ACHN (cell line): ENCODE measurements at regions not wholly inside any gene's neighbourhood (a gene's known extent, or its start where the extent isn't known, plus 50 kb on each side); places are given as distances from the start of the nearest gene placed in this dataset.
"Not testable (repeated sequence)": the region's sequence is repeated elsewhere in the genome, so short reads cannot be mapped to it uniquely, and the experiment has no call there.

ENCODE experiments used
- DNase-seq: peaks from one replicate; pipeline ENCODE4 v3.0.0-alpha.2; 2015
- in situ Hi-C: cut with HindIII; loops from 2 replicates; pipeline ENCODE4 v1.10.0; 2017; ENCODE audit warnings: low sequenced_read_pairs, low pct_ligation_motif_present, low pct_unique_long_range_greater_than_20kb

- in situ Hi-C loops, DNase-seq: not testable (repeated sequence)
Observed at GRCh38 chr7:109467729-109468128, 898.1 kb downstream of the DNAJB9 start.

- in situ Hi-C loops = no loop called here
- DNase-seq = no peak
Observed at GRCh38 chr7:109473172-109473571, 903.5 kb downstream of the DNAJB9 start.

- no peak for DNase-seq
- in situ Hi-C loops = no loop called here
Observed at GRCh38 chr7:109476409-109476808, 906.7 kb downstream of the DNAJB9 start.

GRCh38 chr7:109479388-109479787 lies 909.7 kb downstream of the DNAJB9 start:
- DNase-seq = peak; percentile 54
- in situ Hi-C loops = no loop called here

GRCh38 chr7:109490607-109491006 lies 920.9 kb downstream of the DNAJB9 start:
- DNase-seq, in situ Hi-C loops: not testable (repeated sequence)

- DNase-seq = no peak
- in situ Hi-C loops = no loop called here
Observed at GRCh38 chr7:109497053-109497452, 927.4 kb downstream of the DNAJB9 start.

GRCh38 chr7:109498131-109498530 lies 928.5 kb downstream of the DNAJB9 start:
- no peak for DNase-seq
- in situ Hi-C loops = no loop called here

- in situ Hi-C loops = no loop called here
- DNase-seq = no peak
Observed at GRCh38 chr7:109503421-109503820, 933.7 kb downstream of the DNAJB9 start.

GRCh38 chr7:109522585-109522984 lies 952.9 kb downstream of the DNAJB9 start:
- DNase-seq = no peak
- in situ Hi-C loops = no loop called here

- in situ Hi-C loops = no loop called here
- DNase-seq = no peak
Observed at GRCh38 chr7:109527833-109528232, 958.2 kb downstream of the DNAJB9 start.

- in situ Hi-C loops = no loop called here
- DNase-seq = no peak
Observed at GRCh38 chr7:109529712-109530111, 960.0 kb downstream of the DNAJB9 start.

GRCh38 chr7:109532262-109532992 lies 962.8 kb downstream of the DNAJB9 start:
- DNase-seq = no peak
- in situ Hi-C loops = no loop called here

GRCh38 chr7:109545686-109546085 lies 976.0 kb downstream of the DNAJB9 start:
- in situ Hi-C loops = no loop called here

GRCh38 chr7:109549471-109550193 lies 980.0 kb downstream of the DNAJB9 start:
- in situ Hi-C loops = no loop called here
- DNase-seq = no peak

More at GRCh38 chr7:109545686-109546085, 976.0 kb downstream of the DNAJB9 start:
- DNase-seq = no peak

GRCh38 chr7:109552017-109552416 lies 982.3 kb downstream of the DNAJB9 start:
- in situ Hi-C loops = no loop called here
- no peak for DNase-seq

- in situ Hi-C loops = no loop called here
- DNase-seq = no peak
Observed at GRCh38 chr7:109577265-109577664, 1007.6 kb downstream of the DNAJB9 start.

- in situ Hi-C loops = no loop called here
- DNase-seq = no peak
Observed at GRCh38 chr7:109579901-109580300, 1010.2 kb downstream of the DNAJB9 start.

GRCh38 chr7:109582211-109582610 lies 1012.5 kb downstream of the DNAJB9 start:
- in situ Hi-C loops = no loop called here
- no peak for DNase-seq

GRCh38 chr7:109596948-109597347 lies 1027.3 kb downstream of the DNAJB9 start:
- DNase-seq, in situ Hi-C loops: not testable (repeated sequence)

GRCh38 chr7:109611656-109612055 lies 1042.0 kb downstream of the DNAJB9 start:
- DNase-seq = no peak
- in situ Hi-C loops = no loop called here
